Skeletal muscle tissue (tissue), 3 donors: ENCODE measurements at regions not wholly inside any gene's neighbourhood (a gene's known extent, or its start where the extent isn't known, plus 50 kb on each side); places are given as distances from the start of the nearest gene placed in this dataset.
"Not testable (repeated sequence)": the region's sequence is repeated elsewhere in the genome, so short reads cannot be mapped to it uniquely, and the experiment has no call there.

Experiments used
- H3K27ac ChIP-seq: one replicate; pipeline ENCODE4 v1.7.0; 2013; ENCODE audit warnings: mild to moderate bottlenecking, low read depth, low read length, inconsistent platforms
- H3K27me3 ChIP-seq, 3 donors: one replicate each; pipeline ENCODE4 v1.7.0; 2013; ENCODE audit warnings: low read length in 3 of 3; ENCODE audit not compliant: control insufficient read depth in 3 of 3, insufficient read depth in 3 of 3
- H3K36me3 ChIP-seq, 3 donors: one replicate each; pipeline ENCODE4 v1.7.0; 2013; ENCODE audit warnings: low read length in 3 of 3; ENCODE audit not compliant: control insufficient read depth in 3 of 3, insufficient read depth in 3 of 3
- H3K4me1 ChIP-seq, 3 donors: one replicate each; pipeline ENCODE4 v1.7.0; 2013; ENCODE audit warnings: low read length in 3 of 3, mild to moderate bottlenecking in 3 of 3; ENCODE audit not compliant: control insufficient read depth in 3 of 3, insufficient read depth in 3 of 3
- H3K4me3 ChIP-seq, 3 donors: one replicate each; pipeline ENCODE4 v1.7.0; 2013; ENCODE audit warnings: low read length in 3 of 3
- H3K9ac ChIP-seq, 3 donors: one replicate each; pipeline ENCODE4 v1.7.0; 2013; ENCODE audit warnings: low read length in 3 of 3, mild to moderate bottlenecking in 3 of 3, moderate library complexity in 2 of 3, low read depth in 1 of 3
- H3K9me3 ChIP-seq, 3 donors: one replicate each; pipeline ENCODE4 v1.7.0; 2013; ENCODE audit warnings: low read length in 3 of 3; ENCODE audit not compliant: control insufficient read depth in 3 of 3
- donor health status: Osteomylitis.

GRCh38 chr2:113386780-113387433, 50.6 kb upstream of the ZNG1B start:
- H3K9ac ChIP-seq, H3K9me3 ChIP-seq, H3K4me3 ChIP-seq, H3K36me3 ChIP-seq, H3K4me1 ChIP-seq, H3K27ac ChIP-seq, H3K27me3 ChIP-seq: not testable (repeated sequence)

- H3K4me1 ChIP-seq, H3K36me3 ChIP-seq, H3K27ac ChIP-seq, H3K4me3 ChIP-seq, H3K9ac ChIP-seq, H3K9me3 ChIP-seq, H3K27me3 ChIP-seq: not testable (repeated sequence)
These were observed 57.9 kb upstream of the ZNG1B start for GRCh38 chr2:113379621-113380020.

GRCh38 chr2:113376913-113377445, 60.5 kb upstream of the ZNG1B start:
- H3K9ac ChIP-seq, result no peak overlapping the region
- H3K36me3 ChIP-seq, result no peaks in the 10 kb centered on the region
- H3K27me3 ChIP-seq, result no peaks in the 10 kb centered on the region
- H3K4me3 ChIP-seq, result no peak overlapping the region
- H3K27ac ChIP-seq, result peak overlapping the region; percentile 41
- no peaks in the 10 kb centered on the region for H3K9me3 ChIP-seq
- no peaks in the 10 kb centered on the region for H3K4me1 ChIP-seq

- Histone ChIP-seq H3K27me3 (no peaks in the 10 kb centered on the region), H3K9me3 (no peaks in the 10 kb centered on the region), H3K36me3 (no peaks in the 10 kb centered on the region), H3K27ac (no peak overlapping the region), H3K9ac (no peak overlapping the region), H3K4me1 (no peaks in the 10 kb centered on the region), H3K4me3 (no peak overlapping the region)
These were observed 61.1 kb upstream of the ZNG1B start for GRCh38 chr2:113376253-113376912.

GRCh38 chr2:113374857-113375256, 62.6 kb upstream of the ZNG1B start:
- not testable (repeated sequence) for H3K4me1 ChIP-seq, H3K36me3 ChIP-seq, H3K27me3 ChIP-seq, H3K9ac ChIP-seq, H3K9me3 ChIP-seq, H3K27ac ChIP-seq, H3K4me3 ChIP-seq

- H3K36me3 ChIP-seq, H3K4me1 ChIP-seq, H3K27me3 ChIP-seq, H3K9me3 ChIP-seq, H3K4me3 ChIP-seq, H3K27ac ChIP-seq, H3K9ac ChIP-seq: not testable (repeated sequence)
These were observed 65.1 kb upstream of the ZNG1B start for GRCh38 chr2:113372258-113372834.

- H3K27ac ChIP-seq, result no peak overlapping the region
- no peak overlapping the region for H3K9ac ChIP-seq
- no peak overlapping the region for H3K4me3 ChIP-seq
- no peaks in the 10 kb centered on the region for H3K9me3 ChIP-seq
- peaks cover 0 to 5% (median 2%) of the 10 kb centered on the region in 3 donors for H3K4me1 ChIP-seq
- H3K27me3 ChIP-seq, result no peaks in the 10 kb centered on the region
- no peaks in the 10 kb centered on the region for H3K36me3 ChIP-seq
These were observed 66.9 kb upstream of the ZNG1B start for GRCh38 chr2:113370478-113371091.

- Histone ChIP-seq H3K27ac (no peak overlapping the region), H3K9ac (no peak overlapping the region), H3K4me3 (no peak overlapping the region), H3K36me3 (no peaks in the 10 kb centered on the region), H3K9me3 (no peaks in the 10 kb centered on the region), H3K27me3 (no peaks in the 10 kb centered on the region), H3K4me1 (peaks cover under 1 to 10% (median 4%) of the 10 kb centered on the region in 3 donors)
These were observed 67.5 kb upstream of the ZNG1B start for GRCh38 chr2:113370030-113370429.

GRCh38 chr2:113368581-113368980, 68.9 kb upstream of the ZNG1B start:
- H3K4me1 ChIP-seq, result peaks cover 5 to 18% (median 7%) of the 10 kb centered on the region in 3 donors
- not testable (repeated sequence) for H3K9ac ChIP-seq, H3K36me3 ChIP-seq, H3K9me3 ChIP-seq, H3K27me3 ChIP-seq, H3K4me3 ChIP-seq, H3K27ac ChIP-seq

GRCh38 chr2:113366821-113367220, 70.7 kb upstream of the ZNG1B start:
- H3K9me3 ChIP-seq, H3K9ac ChIP-seq, H3K36me3 ChIP-seq, H3K4me3 ChIP-seq, H3K27ac ChIP-seq, H3K27me3 ChIP-seq: not testable (repeated sequence)
- peaks cover 5 to 18% (median 7%) of the 10 kb centered on the region in 3 donors for H3K4me1 ChIP-seq
